Hepatocyte (in vitro differentiated cells): ENCODE measurements at regions not wholly inside any gene's neighbourhood (a gene's known extent, or its start where the extent isn't known, plus 50 kb on each side); places are given as distances from the start of the nearest gene placed in this dataset.

Source experiments
- DNase-seq: peaks from one replicate; pipeline ENCODE4 v3.0.0-alpha.2; 2016; ENCODE audit warnings: low spot score
- H2AFZ ChIP-seq: fragments of 200-600 bp; sonication (generic); 2 replicates; pipeline ENCODE4 v1.6.0; 2016; ENCODE audit warnings: antibody characterized with exemption, mild to moderate bottlenecking
- H3K27ac ChIP-seq: fragments of 200-600 bp; sonication (generic); 2 replicates; pipeline ENCODE4 v1.5.1; 2016; ENCODE audit warnings: mild to moderate bottlenecking
- H3K27me3 ChIP-seq: fragments of 200-600 bp; sonication (generic); 2 replicates; pipeline ENCODE4 v1.6.1; 2016
- H3K36me3 ChIP-seq: fragments of 200-600 bp; sonication (generic); replicated peaks from 2 replicates; pipeline ENCODE4 v1.5.1; 2016; ENCODE audit warnings: low read depth; ENCODE audit not compliant: insufficient read depth
- H3K4me1 ChIP-seq: fragments of 200-600 bp; sonication (generic); 2 replicates; pipeline ENCODE4 v1.5.1; 2016; ENCODE audit warnings: mild to moderate bottlenecking, moderate library complexity; ENCODE audit not compliant: insufficient read depth
- H3K4me2 ChIP-seq: fragments of 200-600 bp; sonication (generic); 2 replicates; pipeline ENCODE4 v1.6.0; 2016
- H3K4me3 ChIP-seq: fragments of 200-600 bp; sonication (generic); 2 replicates; pipeline ENCODE4 v1.5.1; 2016; ENCODE audit warnings: mild to moderate bottlenecking
- H3K79me2 ChIP-seq: fragments of 200-600 bp; sonication (generic); 2 replicates; pipeline ENCODE4 v1.6.0; 2017; ENCODE audit warnings: mild to moderate bottlenecking
- H3K9me2 ChIP-seq: fragments of 200-600 bp; sonication (generic); replicated peaks from 2 replicates; pipeline ENCODE4 v1.6.0; 2017; ENCODE audit warnings: mild to moderate bottlenecking; ENCODE audit not compliant: insufficient read depth
- H3K9me3 ChIP-seq: fragments of 200-600 bp; sonication (generic); 2 replicates; pipeline ENCODE4 v1.5.1; 2016; ENCODE audit warnings: low read depth, mild to moderate bottlenecking
- H4K20me1 ChIP-seq: fragments of 200-600 bp; sonication (generic); 2 replicates; pipeline ENCODE4 v1.6.0; 2016; ENCODE audit warnings: mild to moderate bottlenecking; ENCODE audit not compliant: insufficient read depth, poor library complexity, severe bottlenecking
- EZH2 ChIP-seq: fragments of 200-600 bp; sonication (generic); IDR thresholded peaks from 2 replicates; pipeline ENCODE4 v1.6.1; 2016; ENCODE audit warnings: antibody characterized with exemption, mild to moderate bottlenecking, borderline replicate concordance
- EZH2phosphoT487 ChIP-seq: fragments of 200-600 bp; sonication (generic); IDR thresholded peaks from one replicate; pipeline ENCODE4 v1.6.1; 2018; ENCODE audit warnings: antibody characterized with exemption, mild to moderate bottlenecking, low read depth, moderate library complexity; ENCODE audit not compliant: unreplicated experiment, severe bottlenecking
- WGBS: methylation state at CpG from one replicate; pipeline ENCODE4 v1.1.6; 2016; ENCODE audit warnings: low lambda C conversion rate; ENCODE audit errors: missing lambda C conversion rate; 5-methylcytosine and 5-hydroxymethylcytosine counted together
- TF ChIP-seq, protein P1 (sequence below): fragments of 200-600 bp; sonication (generic); IDR thresholded peaks from 2 replicates; pipeline ENCODE4 v1.5.1; 2016; ENCODE audit warnings: antibody characterized with exemption, mild to moderate bottlenecking; ENCODE audit not compliant: poor library complexity

GRCh38 chr18:1229634-1230033 is 325.0 kb downstream of the ADCYAP1 start:
- WGBS = 94% methylated on average over 2 of the region's 2 CpGs

DNA sequence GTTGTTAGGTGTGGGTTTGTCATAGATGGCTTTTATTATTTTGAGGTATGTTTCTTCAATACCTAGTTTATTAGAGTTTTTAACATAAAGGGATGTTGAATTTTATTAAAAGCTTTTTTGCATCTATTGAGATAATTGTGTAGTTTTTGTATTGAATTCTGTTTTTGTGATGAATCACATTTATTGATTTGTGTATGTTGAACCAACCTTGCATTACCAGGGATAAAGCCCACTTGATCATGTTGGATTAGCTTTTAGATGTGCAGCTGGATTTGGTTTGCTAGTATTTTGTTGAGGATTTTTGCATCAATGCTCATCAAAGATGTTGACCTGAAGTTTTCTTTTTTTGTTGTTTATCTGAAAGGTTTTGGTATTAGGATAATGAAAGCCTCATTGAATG is 328.2 kb downstream of the ADCYAP1 start:
- H4K20me1 ChIP-seq = no peaks in the 10 kb centered on the region
- no peaks in the 10 kb centered on the region for H3K27me3 ChIP-seq
- no peaks in the 10 kb centered on the region for H3K9me3 ChIP-seq
- H3K4me1 ChIP-seq = no peaks in the 10 kb centered on the region
- H2AFZ ChIP-seq = no peak overlapping the region
- no peak overlapping the region for H3K4me3 ChIP-seq
- TF ChIP-seq EZH2phosphoT487 (no peak), EZH2 (no peak)
- TF ChIP-seq, protein P1, sequence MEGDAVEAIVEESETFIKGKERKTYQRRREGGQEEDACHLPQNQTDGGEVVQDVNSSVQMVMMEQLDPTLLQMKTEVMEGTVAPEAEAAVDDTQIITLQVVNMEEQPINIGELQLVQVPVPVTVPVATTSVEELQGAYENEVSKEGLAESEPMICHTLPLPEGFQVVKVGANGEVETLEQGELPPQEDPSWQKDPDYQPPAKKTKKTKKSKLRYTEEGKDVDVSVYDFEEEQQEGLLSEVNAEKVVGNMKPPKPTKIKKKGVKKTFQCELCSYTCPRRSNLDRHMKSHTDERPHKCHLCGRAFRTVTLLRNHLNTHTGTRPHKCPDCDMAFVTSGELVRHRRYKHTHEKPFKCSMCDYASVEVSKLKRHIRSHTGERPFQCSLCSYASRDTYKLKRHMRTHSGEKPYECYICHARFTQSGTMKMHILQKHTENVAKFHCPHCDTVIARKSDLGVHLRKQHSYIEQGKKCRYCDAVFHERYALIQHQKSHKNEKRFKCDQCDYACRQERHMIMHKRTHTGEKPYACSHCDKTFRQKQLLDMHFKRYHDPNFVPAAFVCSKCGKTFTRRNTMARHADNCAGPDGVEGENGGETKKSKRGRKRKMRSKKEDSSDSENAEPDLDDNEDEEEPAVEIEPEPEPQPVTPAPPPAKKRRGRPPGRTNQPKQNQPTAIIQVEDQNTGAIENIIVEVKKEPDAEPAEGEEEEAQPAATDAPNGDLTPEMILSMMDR = no peak
- H3K79me2 ChIP-seq = no peaks in the 10 kb centered on the region
- H3K27ac ChIP-seq = no peak overlapping the region
- H3K9me2 ChIP-seq = no peaks in the 10 kb centered on the region
- H3K4me2 ChIP-seq = no peak overlapping the region
- no peak for DNase-seq
- no peaks in the 10 kb centered on the region for H3K36me3 ChIP-seq

More at GRCh38 chr18:1229634-1230033, 325.0 kb downstream of the ADCYAP1 start:
- H3K4me2 ChIP-seq = no peak overlapping the region
- no peak overlapping the region for H2AFZ ChIP-seq
- no peak overlapping the region for H3K4me3 ChIP-seq
- no peaks in the 10 kb centered on the region for H3K9me3 ChIP-seq
- H3K4me1 ChIP-seq = no peaks in the 10 kb centered on the region
- DNase-seq = no peak
- TF ChIP-seq, protein P1 = no peak
- no peak for TF ChIP-seq EZH2phosphoT487
- no peak for TF ChIP-seq EZH2
- H3K27ac ChIP-seq = no peak overlapping the region
- H4K20me1 ChIP-seq = no peaks in the 10 kb centered on the region
- no peaks in the 10 kb centered on the region for H3K36me3 ChIP-seq
- no peaks in the 10 kb centered on the region for H3K9me2 ChIP-seq
- no peaks in the 10 kb centered on the region for H3K27me3 ChIP-seq
- no peaks in the 10 kb centered on the region for H3K79me2 ChIP-seq

DNA sequence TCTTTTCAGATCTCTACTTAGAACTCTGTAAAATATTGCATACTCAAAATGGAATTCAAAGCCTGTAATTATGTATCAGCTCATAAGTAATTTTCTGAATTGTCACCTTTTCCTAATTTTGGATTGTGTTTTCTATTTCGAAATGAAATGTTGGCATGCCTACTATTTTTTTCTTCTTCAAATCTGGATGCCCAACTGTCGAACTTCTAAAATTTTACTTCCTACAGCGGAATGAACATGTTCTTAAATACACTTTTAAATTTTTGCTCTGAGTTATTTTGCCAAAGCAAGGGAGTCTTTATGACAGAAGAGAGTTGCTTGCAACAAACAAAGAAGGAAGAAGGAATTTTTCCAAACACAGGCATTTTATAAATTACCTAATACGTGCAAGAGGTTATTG is 336.0 kb downstream of the ADCYAP1 start:
- Histone ChIP-seq H2AFZ (no peak overlapping the region), H3K36me3 (no peaks in the 10 kb centered on the region), H3K9me3 (no peaks in the 10 kb centered on the region), H3K79me2 (no peaks in the 10 kb centered on the region), H3K9me2 (no peaks in the 10 kb centered on the region), H3K4me2 (no peak overlapping the region), H3K27me3 (no peaks in the 10 kb centered on the region), H3K4me1 (no peaks in the 10 kb centered on the region), H4K20me1 (no peaks in the 10 kb centered on the region), H3K27ac (no peak overlapping the region), H3K4me3 (no peak overlapping the region)
- TF ChIP-seq, protein P1 = no peak
- TF ChIP-seq EZH2phosphoT487 = no peak
- no peak for TF ChIP-seq EZH2
- no peak for DNase-seq
- 94% methylated on average over 4 of the region's 4 CpGs for WGBS
